NT2/D1 (cell line): ENCODE measurements at regions not wholly inside any gene's neighbourhood (a gene's known extent, or its start where the extent isn't known, plus 50 kb on each side); places are given as distances from the start of the nearest gene placed in this dataset.

Source experiments
- SUZ12 ChIP-seq: IDR thresholded peaks from 2 replicates; pipeline ENCODE4 v1.6.1; 2011; ENCODE audit not compliant: insufficient read length, insufficient read depth; ENCODE audit errors: extremely low read depth
- YY1 ChIP-seq: IDR thresholded peaks from 2 replicates; pipeline ENCODE4 v1.6.1; 2011; ENCODE audit not compliant: insufficient read length, insufficient read depth

GRCh38 chr12:23096321-23096720 is 471.4 kb downstream of the ETNK1 start:
- TF ChIP-seq YY1 (no peak), SUZ12 (no peak)
